ENCODE measurements at regions not wholly inside any gene's neighbourhood (a gene's known extent, or its start where the extent isn't known, plus 50 kb on each side); places are given as distances from the start of the nearest gene placed in this dataset.
"Not testable (repeated sequence)": the region's sequence is repeated elsewhere in the genome, so short reads cannot be mapped to it uniquely, and the experiment has no call there.

- H3K4me1 ChIP-seq, result no peaks in the 10 kb centered on the region
- intact Hi-C loops (cut with DNase I; ENCODE audit: low total_unique reads), result no loop called here
- H3K4me3 ChIP-seq, result no peak overlapping the region
- no peak overlapping the region for H3K27ac ChIP-seq
- no peak for TF ChIP-seq CTCF (IDR thresholded peaks at IDR 0.05)
- no peak for DNase-seq
- no peaks in the 10 kb centered on the region for H3K36me3 ChIP-seq
- H3K27me3 ChIP-seq, result no peaks in the 10 kb centered on the region
- no peaks in the 10 kb centered on the region for H3K9me3 ChIP-seq
Measured at GRCh38 chr2:176935543-176936102, 277.0 kb upstream of the HNRNPA3 start.

GRCh38 chr2:176936410-176936809 is 276.2 kb upstream of the HNRNPA3 start:
- H3K27ac ChIP-seq, result no peak overlapping the region
- intact Hi-C loops (cut with DNase I; ENCODE audit: low total_unique reads), result no loop called here
- H3K36me3 ChIP-seq, result no peaks in the 10 kb centered on the region
- no peak for TF ChIP-seq CTCF (IDR thresholded peaks at IDR 0.05)
- no peak for DNase-seq
- no peaks in the 10 kb centered on the region for H3K9me3 ChIP-seq
- H3K4me1 ChIP-seq, result no peaks in the 10 kb centered on the region
- no peak overlapping the region for H3K4me3 ChIP-seq
- no peaks in the 10 kb centered on the region for H3K27me3 ChIP-seq

GRCh38 chr2:176944998-176945397 is 267.6 kb upstream of the HNRNPA3 start:
- no peak for DNase-seq
- H3K4me3 ChIP-seq, result no peak overlapping the region
- H3K9me3 ChIP-seq, result no peaks in the 10 kb centered on the region
- TF ChIP-seq CTCF (IDR thresholded peaks at IDR 0.05), result no peak
- no peaks in the 10 kb centered on the region for H3K4me1 ChIP-seq
- H3K27ac ChIP-seq, result no peak overlapping the region
- no peaks in the 10 kb centered on the region for H3K27me3 ChIP-seq
- no peaks in the 10 kb centered on the region for H3K36me3 ChIP-seq
- intact Hi-C loops (cut with DNase I; ENCODE audit: low total_unique reads), result no loop called here

- H3K27ac ChIP-seq, result no peak overlapping the region
- no peaks in the 10 kb centered on the region for H3K36me3 ChIP-seq
- no peak for DNase-seq
- H3K27me3 ChIP-seq, result no peaks in the 10 kb centered on the region
- H3K9me3 ChIP-seq, result no peaks in the 10 kb centered on the region
- intact Hi-C loops (cut with DNase I; ENCODE audit: low total_unique reads), result no loop called here
- no peaks in the 10 kb centered on the region for H3K4me1 ChIP-seq
- H3K4me3 ChIP-seq, result no peak overlapping the region
- TF ChIP-seq CTCF (IDR thresholded peaks at IDR 0.05), result no peak
Measured at GRCh38 chr2:176947754-176948153, 264.8 kb upstream of the HNRNPA3 start.

- DNase-seq; H3K4me3 ChIP-seq; H3K4me1 ChIP-seq; H3K27ac ChIP-seq; intact Hi-C loops (cut with DNase I; ENCODE audit: low total_unique reads); H3K9me3 ChIP-seq; H3K27me3 ChIP-seq; H3K36me3 ChIP-seq: not testable (repeated sequence)
Measured at GRCh38 chr2:176951218-176951617, 261.4 kb upstream of the HNRNPA3 start.

GRCh38 chr2:176956791-176957190 is 255.8 kb upstream of the HNRNPA3 start:
- Histone ChIP-seq H3K36me3 (no peaks in the 10 kb centered on the region), H3K4me3 (no peak overlapping the region), H3K4me1 (no peaks in the 10 kb centered on the region), H3K9me3 (no peaks in the 10 kb centered on the region), H3K27ac (no peak overlapping the region), H3K27me3 (peaks cover 0 to 2% of the 10 kb centered on the region in 2 donors)
- intact Hi-C loops (cut with DNase I; ENCODE audit: low total_unique reads), result no loop called here
- no peak for DNase-seq
- TF ChIP-seq CTCF (IDR thresholded peaks at IDR 0.05), result no peak

Data from tibial artery (tissue), 4 donors.